BJ (cell line): ENCODE measurements at regions not wholly inside any gene's neighbourhood (a gene's known extent, or its start where the extent isn't known, plus 50 kb on each side); places are given as distances from the start of the nearest gene placed in this dataset.

Experiments
- CTCF ChIA-PET: fragments of 350-600 bp; formaldehyde crosslinking; extraction: SDS; loops from one replicate; lab custom pipeline; 2021; ENCODE audit warnings: antibody characterized with exemption, inconsistent platforms; lab: Yijun Ruan, JAX
- POLR2A ChIA-PET: fragments of 300-600 bp; sonication (Branson Sonifier 250); formaldehyde crosslinking; extraction: SDS; loops from one replicate; lab custom pipeline; 2021; ENCODE audit warnings: antibody characterized with exemption; lab: Charles Lee
- DNase-seq: peaks from one replicate; pipeline ENCODE4 v3.0.0-alpha.2; 2011; ENCODE audit warnings: low read depth
- H3K27me3 ChIP-seq: 2 replicates; pipeline ENCODE4 v1.6.0; 2011; ENCODE audit warnings: low read length; ENCODE audit not compliant: control insufficient read depth, insufficient read depth
- H3K36me3 ChIP-seq: 2 replicates; pipeline ENCODE4 v1.5.1; 2011; ENCODE audit warnings: low read length; ENCODE audit not compliant: control insufficient read depth, insufficient read depth
- H3K4me3 ChIP-seq: 2 replicates; pipeline ENCODE4 v1.5.1; 2011; ENCODE audit warnings: low read depth, mild to moderate bottlenecking, control low read depth, low read length
- CTCF ChIP-seq: IDR thresholded peaks from 2 replicates; pipeline ENCODE4 v1.5.1; 2011; ENCODE audit warnings: low read depth, mild to moderate bottlenecking, control low read depth, inconsistent platforms, low read length, moderate library complexity; ENCODE audit not compliant: insufficient read depth

- TF ChIP-seq CTCF, result no peak
These were observed 1626.0 kb upstream of the TENM3 start for GRCh38 chr4:180617196-180617595.

GRCh38 chr4:180618396-180618795, 1624.8 kb upstream of the TENM3 start:
- Histone ChIP-seq H3K36me3 (no peaks in the 10 kb centered on the region), H3K27me3 (no peaks in the 10 kb centered on the region), H3K4me3 (no peak overlapping the region)
- ChIA-PET CTCF (no interaction called here), POLR2A (no interaction called here)
- no peak for DNase-seq
- TF ChIP-seq CTCF, result no peak

More at GRCh38 chr4:180617196-180617595, 1626.0 kb upstream of the TENM3 start:
- H3K4me3 ChIP-seq, result no peak overlapping the region
- CTCF ChIA-PET, result no interaction called here
- no peaks in the 10 kb centered on the region for H3K27me3 ChIP-seq
- no peaks in the 10 kb centered on the region for H3K36me3 ChIP-seq
- POLR2A ChIA-PET, result no interaction called here
- no peak for DNase-seq

GRCh38 chr4:180619440-180619839, 1623.8 kb upstream of the TENM3 start:
- ChIA-PET POLR2A (no interaction called here), CTCF (no interaction called here)
- TF ChIP-seq CTCF, result no peak
- no peaks in the 10 kb centered on the region for H3K27me3 ChIP-seq
- H3K36me3 ChIP-seq, result no peaks in the 10 kb centered on the region
- no peak for DNase-seq
- H3K4me3 ChIP-seq, result no peak overlapping the region

- Histone ChIP-seq H3K27me3 (no peaks in the 10 kb centered on the region), H3K4me3 (no peak overlapping the region), H3K36me3 (no peaks in the 10 kb centered on the region)
- no peak for DNase-seq
- no peak for TF ChIP-seq CTCF
- ChIA-PET POLR2A (no interaction called here), CTCF (no interaction called here)
These were observed 1620.9 kb upstream of the TENM3 start for GRCh38 chr4:180622254-180622653.

- DNase-seq, result no peak
- Histone ChIP-seq H3K27me3 (no peaks in the 10 kb centered on the region), H3K4me3 (no peak overlapping the region), H3K36me3 (no peaks in the 10 kb centered on the region)
- ChIA-PET CTCF (no interaction called here), POLR2A (no interaction called here)
- TF ChIP-seq CTCF, result no peak
These were observed 1617.5 kb upstream of the TENM3 start for GRCh38 chr4:180625653-180626052.
